Stimulated activated naive B cell treated with anti-CD40 and anti-IgM and Interleukin-4, amounts not matched to agents 10 μg/mL and 1 μg/mL and 100 μg/mL, for 72 hours (primary cell): ENCODE measurements at regions not wholly inside any gene's neighbourhood (a gene's known extent, or its start where the extent isn't known, plus 50 kb on each side); places are given as distances from the start of the nearest gene placed in this dataset.

Experiments used
- ATAC-seq, 2 donors: fragments of 150-1000 bp; cut with Tn5 transposase; replicated peaks; 2 replicates each; pipeline ENCODE4 v1.10.0; 2021; ENCODE audit warnings: moderate library complexity in 1 of 2
- DNase-seq: peaks from one replicate; pipeline ENCODE4 v3.0.0; 2021
- H3K27ac Mint-ChIP-seq: one replicate; pipeline ENCODE4 v1.8.0; 2022; ENCODE audit warnings: mild to moderate bottlenecking, mixed read lengths
- H3K27me3 Mint-ChIP-seq, 2 donors: one replicate each; pipeline ENCODE4 v1.8.0; 2022; ENCODE audit warnings: mixed read lengths in 2 of 2
- H3K36me3 Mint-ChIP-seq, 2 donors: one replicate each; pipeline ENCODE4 v1.8.0; 2022; ENCODE audit warnings: mixed read lengths in 2 of 2, mild to moderate bottlenecking in 1 of 2
- H3K4me1 Mint-ChIP-seq, 2 donors: one replicate each; pipeline ENCODE4 v1.8.0; 2022; ENCODE audit warnings: mixed read lengths in 2 of 2, mild to moderate bottlenecking in 1 of 2
- H3K4me3 Mint-ChIP-seq, 2 donors: one replicate each; pipeline ENCODE4 v1.8.0; 2022; ENCODE audit warnings: mild to moderate bottlenecking in 2 of 2, mixed read lengths in 2 of 2, moderate library complexity in 1 of 2
- H3K9me3 Mint-ChIP-seq, 2 donors: one replicate each; pipeline ENCODE4 v1.8.0; 2022; ENCODE audit warnings: mixed read lengths in 2 of 2, mild to moderate bottlenecking in 1 of 2

DNA sequence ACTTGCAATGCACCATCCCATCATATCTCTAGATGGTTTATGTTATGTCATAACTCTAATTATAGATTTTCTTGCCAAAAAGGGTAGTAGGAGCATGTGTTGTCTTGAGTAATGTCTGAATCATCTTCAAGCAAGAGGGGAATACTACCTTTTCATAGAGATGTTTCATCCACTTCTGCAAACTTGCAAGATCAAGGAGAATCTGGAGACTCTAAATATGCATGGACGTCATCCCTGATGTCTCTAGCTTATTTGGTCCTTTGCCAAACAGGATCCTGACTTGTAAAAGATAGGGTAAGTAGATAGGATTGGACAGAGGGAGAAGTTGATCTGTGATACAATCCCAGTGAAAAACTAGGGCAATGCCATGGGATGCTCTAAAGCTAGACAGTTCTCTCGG lies 246.5 kb downstream of the DMRTA1 start:
- Mint-ChIP-seq H3K9me3 (peaks cover 0 to 3% of the 10 kb centered on the region in 2 donors), H3K36me3 (no peaks in the 10 kb centered on the region), H3K4me3 (no peak overlapping the region), H3K27me3 (no peaks in the 10 kb centered on the region), H3K4me1 (no peaks in the 10 kb centered on the region), H3K27ac (no peak overlapping the region)
- ATAC-seq (no peak), DNase-seq (no peak)

GRCh38 chr9:22700171-22700570 lies 253.5 kb downstream of the DMRTA1 start:
- peaks cover 0 to 2% of the 10 kb centered on the region in 2 donors for H3K9me3 Mint-ChIP-seq
- DNase-seq (no peak), ATAC-seq (no peak)
- no peaks in the 10 kb centered on the region for H3K4me1 Mint-ChIP-seq
- H3K4me3 Mint-ChIP-seq: no peak overlapping the region
- no peaks in the 10 kb centered on the region for H3K27me3 Mint-ChIP-seq
- no peak overlapping the region for H3K27ac Mint-ChIP-seq
- H3K36me3 Mint-ChIP-seq: no peaks in the 10 kb centered on the region

DNA sequence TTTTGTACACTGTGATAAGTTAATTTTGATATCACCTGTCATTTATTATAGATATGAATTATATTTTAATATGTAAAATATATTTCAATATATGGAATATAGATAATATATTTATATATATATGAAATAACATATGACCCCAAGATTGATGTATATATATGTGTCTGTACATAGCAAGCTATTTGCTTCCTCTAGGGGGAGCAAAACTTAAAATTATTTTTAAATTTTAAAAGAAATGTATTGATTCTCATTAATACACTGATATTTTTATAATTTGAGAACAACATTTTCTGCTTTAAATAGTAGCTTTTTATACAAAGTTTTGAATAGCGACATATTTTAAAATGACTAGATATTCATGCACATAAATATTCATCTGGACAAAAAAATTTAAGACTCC lies 272.0 kb downstream of the DMRTA1 start:
- Mint-ChIP-seq H3K27ac (no peak overlapping the region), H3K4me1 (no peaks in the 10 kb centered on the region), H3K4me3 (no peak overlapping the region), H3K9me3 (peaks cover 3 to 6% of the 10 kb centered on the region in 2 donors), H3K27me3 (no peaks in the 10 kb centered on the region), H3K36me3 (no peaks in the 10 kb centered on the region)
- ATAC-seq: no peak
- DNase-seq: no peak

GRCh38 chr9:22722492-22722891 lies 275.9 kb downstream of the DMRTA1 start:
- H3K27me3 Mint-ChIP-seq: no peaks in the 10 kb centered on the region
- H3K4me3 Mint-ChIP-seq: no peak overlapping the region
- H3K9me3 Mint-ChIP-seq: peaks cover 0 to 1% of the 10 kb centered on the region in 2 donors

GRCh38 chr9:22731786-22732185 lies 285.2 kb downstream of the DMRTA1 start:
- Mint-ChIP-seq H3K27me3 (no peaks in the 10 kb centered on the region), H3K9me3 (no peaks in the 10 kb centered on the region), H3K27ac (no peak overlapping the region), H3K4me1 (no peaks in the 10 kb centered on the region), H3K4me3 (no peak overlapping the region), H3K36me3 (no peaks in the 10 kb centered on the region)
- ATAC-seq: no peak
- DNase-seq: no peak

More at GRCh38 chr9:22722492-22722891, 275.9 kb downstream of the DMRTA1 start:
- Mint-ChIP-seq H3K4me1 (no peaks in the 10 kb centered on the region), H3K27ac (no peak overlapping the region), H3K36me3 (no peaks in the 10 kb centered on the region)
- ATAC-seq (no peak), DNase-seq (no peak)

- H3K27me3 Mint-ChIP-seq: no peaks in the 10 kb centered on the region
- no peak for ATAC-seq
- no peak overlapping the region for H3K4me3 Mint-ChIP-seq
- no peak overlapping the region for H3K27ac Mint-ChIP-seq
- peaks cover 10 to 17% of the 10 kb centered on the region in 2 donors for H3K9me3 Mint-ChIP-seq
- DNase-seq: no peak
- H3K36me3 Mint-ChIP-seq: no peaks in the 10 kb centered on the region
- H3K4me1 Mint-ChIP-seq: no peaks in the 10 kb centered on the region
Observed at GRCh38 chr9:22739712-22740111, 293.1 kb downstream of the DMRTA1 start.

DNA sequence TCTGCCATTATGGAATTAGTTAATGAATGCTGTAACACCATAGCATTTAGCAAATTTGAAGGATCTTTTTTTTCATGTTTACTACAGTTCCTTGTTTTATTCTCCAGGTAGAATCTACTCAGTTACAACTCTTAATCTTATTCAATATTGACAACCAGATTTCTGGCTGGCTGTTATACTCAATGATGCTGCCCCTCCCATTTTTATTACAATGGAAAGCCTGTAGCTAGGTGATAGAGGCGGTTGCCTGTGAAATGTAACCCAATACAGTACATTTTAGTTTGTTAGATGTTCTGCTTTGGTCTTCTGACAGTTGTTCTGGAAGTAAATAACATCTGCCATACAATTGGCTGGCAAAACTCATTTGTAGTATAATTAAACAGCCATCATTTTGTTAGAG lies 294.2 kb downstream of the DMRTA1 start:
- Mint-ChIP-seq H3K4me3 (no peak overlapping the region), H3K36me3 (no peaks in the 10 kb centered on the region), H3K9me3 (peaks cover 10 to 17% of the 10 kb centered on the region in 2 donors), H3K4me1 (no peaks in the 10 kb centered on the region), H3K27me3 (no peaks in the 10 kb centered on the region), H3K27ac (no peak overlapping the region)
- DNase-seq (no peak), ATAC-seq (no peak)

DNA sequence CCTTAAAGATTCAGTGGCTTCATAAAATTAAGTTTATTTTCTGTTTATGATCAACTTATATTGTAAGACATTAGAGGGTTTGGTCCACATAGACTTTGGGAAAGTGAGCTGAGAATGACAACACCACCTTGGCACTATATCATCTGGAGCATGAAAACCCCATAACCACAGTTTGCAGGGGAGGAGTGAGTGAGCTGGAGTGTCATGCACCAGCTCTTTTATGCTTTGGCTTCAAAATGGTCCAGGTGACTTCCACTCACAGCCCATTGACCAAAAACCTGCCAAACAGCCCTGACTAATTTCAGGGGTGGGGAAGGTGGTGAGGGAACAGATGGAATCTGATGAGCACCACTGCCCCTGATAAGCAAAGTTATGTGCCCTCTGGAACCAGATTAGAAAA lies 295.8 kb downstream of the DMRTA1 start:
- peaks cover 9 to 17% of the 10 kb centered on the region in 2 donors for H3K9me3 Mint-ChIP-seq
- no peaks in the 10 kb centered on the region for H3K4me1 Mint-ChIP-seq
- H3K27me3 Mint-ChIP-seq: no peaks in the 10 kb centered on the region
- H3K4me3 Mint-ChIP-seq: no peak overlapping the region
- DNase-seq: no peak
- H3K36me3 Mint-ChIP-seq: no peaks in the 10 kb centered on the region
- H3K27ac Mint-ChIP-seq: no peak overlapping the region
- ATAC-seq: no peak

DNA sequence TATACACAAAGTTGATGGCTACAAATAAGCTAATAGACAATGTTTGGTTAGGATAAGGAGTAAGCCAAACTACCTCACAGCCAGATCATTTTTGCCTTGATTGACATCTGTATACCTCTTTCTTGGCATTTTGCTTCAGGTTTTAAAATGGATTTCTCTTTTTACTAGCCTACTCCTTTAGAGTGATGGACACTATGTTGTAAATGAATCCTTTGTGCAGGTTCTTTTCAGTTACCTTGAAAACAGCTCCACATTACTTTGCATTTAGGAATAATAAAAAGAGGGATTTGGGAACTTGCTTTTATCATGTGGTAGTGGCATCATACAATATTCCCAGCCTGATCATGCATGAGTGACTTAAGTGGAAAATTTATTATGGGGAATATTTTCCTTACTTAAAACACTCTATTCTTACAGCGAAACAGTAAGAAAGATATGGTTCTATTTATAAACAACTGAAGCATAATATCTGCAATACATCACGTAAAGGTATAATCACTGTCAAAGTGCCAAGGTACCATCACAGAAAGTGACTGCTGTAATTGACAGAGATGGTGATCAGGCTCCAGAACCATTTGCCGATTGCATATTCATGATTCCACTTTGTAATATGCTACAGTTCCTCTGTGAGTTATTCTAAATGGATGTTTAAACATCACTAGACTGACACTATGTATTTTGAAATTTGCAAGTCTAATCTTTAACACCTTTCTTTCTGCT lies 327.0 kb downstream of the DMRTA1 start:
- H3K9me3 Mint-ChIP-seq: no peaks in the 10 kb centered on the region
- H3K4me1 Mint-ChIP-seq: no peaks in the 10 kb centered on the region
- ATAC-seq: no peak
- H3K36me3 Mint-ChIP-seq: no peaks in the 10 kb centered on the region
- H3K27me3 Mint-ChIP-seq: no peaks in the 10 kb centered on the region
- no peak overlapping the region for H3K27ac Mint-ChIP-seq
- no peak for DNase-seq
- no peak overlapping the region for H3K4me3 Mint-ChIP-seq

DNA sequence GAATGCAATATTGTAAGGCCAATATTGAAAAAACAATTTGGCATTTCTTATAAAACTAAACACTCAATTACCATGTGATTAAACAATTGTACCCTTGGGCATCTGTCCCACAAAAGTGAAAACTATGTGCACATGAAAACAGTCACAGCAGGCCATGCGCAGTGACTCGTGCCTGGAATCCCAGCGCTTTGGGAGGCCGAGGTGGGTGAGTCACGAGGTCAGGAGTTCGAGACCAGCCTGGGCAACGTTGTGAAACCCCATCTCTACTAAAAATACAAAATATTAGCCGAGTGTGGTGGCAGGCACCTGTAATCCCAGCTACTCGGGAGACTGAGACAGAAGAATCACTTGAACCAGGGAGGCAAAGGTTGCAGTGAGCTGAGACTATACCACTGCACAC lies 343.7 kb downstream of the DMRTA1 start:
- Mint-ChIP-seq H3K4me1 (no peaks in the 10 kb centered on the region), H3K27me3 (no peaks in the 10 kb centered on the region), H3K27ac (no peak overlapping the region), H3K4me3 (no peak overlapping the region), H3K9me3 (peaks cover 4% of the 10 kb centered on the region in 2 donors), H3K36me3 (no peaks in the 10 kb centered on the region)
- ATAC-seq: no peak
- DNase-seq: no peak

DNA sequence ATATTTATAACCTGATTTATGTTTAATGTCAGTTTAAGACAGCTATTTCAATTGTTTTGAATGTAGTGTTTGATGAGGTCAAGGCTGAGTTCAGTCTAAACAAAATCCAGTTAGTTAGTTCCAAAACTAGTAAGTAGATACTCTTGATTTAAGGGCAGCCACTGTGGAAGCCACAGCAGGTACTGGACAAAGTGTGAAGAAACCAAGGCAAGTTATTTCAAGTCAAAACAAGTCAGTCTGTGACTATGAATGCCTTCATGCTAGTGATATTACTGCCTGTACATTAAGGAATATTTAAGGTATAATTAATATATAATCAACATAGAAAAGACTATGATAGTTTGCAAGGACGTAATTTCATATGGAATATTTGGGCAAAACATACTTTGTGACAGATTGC lies 362.3 kb downstream of the DMRTA1 start:
- no peak overlapping the region for H3K27ac Mint-ChIP-seq
- H3K4me3 Mint-ChIP-seq: no peak overlapping the region
- H3K4me1 Mint-ChIP-seq: no peaks in the 10 kb centered on the region
- DNase-seq (no peak), ATAC-seq (no peak)
- H3K27me3 Mint-ChIP-seq: no peaks in the 10 kb centered on the region
- H3K9me3 Mint-ChIP-seq: peaks cover 0 to 2% of the 10 kb centered on the region in 2 donors
- no peaks in the 10 kb centered on the region for H3K36me3 Mint-ChIP-seq

GRCh38 chr9:22809371-22809770 lies 362.7 kb downstream of the DMRTA1 start:
- no peaks in the 10 kb centered on the region for H3K4me1 Mint-ChIP-seq
- peaks cover 0 to 2% of the 10 kb centered on the region in 2 donors for H3K9me3 Mint-ChIP-seq
- no peak for DNase-seq
- no peak overlapping the region for H3K27ac Mint-ChIP-seq
- no peaks in the 10 kb centered on the region for H3K27me3 Mint-ChIP-seq
- no peak for ATAC-seq
- H3K4me3 Mint-ChIP-seq: no peak overlapping the region
- no peaks in the 10 kb centered on the region for H3K36me3 Mint-ChIP-seq

GRCh38 chr9:22813529-22813928 lies 366.9 kb downstream of the DMRTA1 start:
- no peaks in the 10 kb centered on the region for H3K9me3 Mint-ChIP-seq
- H3K27ac Mint-ChIP-seq: no peak overlapping the region
- ATAC-seq: no peak
- no peak overlapping the region for H3K4me3 Mint-ChIP-seq
- no peaks in the 10 kb centered on the region for H3K27me3 Mint-ChIP-seq
- DNase-seq: no peak
- no peaks in the 10 kb centered on the region for H3K36me3 Mint-ChIP-seq
- H3K4me1 Mint-ChIP-seq: no peaks in the 10 kb centered on the region

DNA sequence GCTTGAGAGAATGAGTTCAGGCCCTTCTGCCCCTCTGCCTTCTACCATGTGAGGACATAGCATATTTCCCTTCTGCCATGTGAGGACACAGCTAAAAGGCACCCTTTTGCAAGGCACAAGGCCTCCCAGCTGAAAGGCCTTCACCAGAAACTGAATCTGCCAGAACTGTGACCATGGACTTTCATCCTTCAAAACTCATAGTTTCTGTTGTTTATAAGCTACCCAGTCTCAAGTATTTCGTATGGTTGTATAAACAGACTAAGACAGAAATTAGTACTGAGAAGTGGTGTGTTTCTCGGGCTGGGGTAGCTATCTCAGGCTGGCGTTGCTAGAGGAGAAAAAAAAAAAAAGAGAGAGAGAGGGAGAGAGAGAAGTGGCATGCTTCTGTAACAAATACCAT lies 368.6 kb downstream of the DMRTA1 start:
- Mint-ChIP-seq H3K9me3 (no peaks in the 10 kb centered on the region), H3K4me3 (no peak overlapping the region), H3K27me3 (no peaks in the 10 kb centered on the region), H3K36me3 (no peaks in the 10 kb centered on the region), H3K27ac (no peak overlapping the region), H3K4me1 (no peaks in the 10 kb centered on the region)
- no peak for ATAC-seq
- DNase-seq: no peak

- ATAC-seq (no peak), DNase-seq (no peak)
- no peaks in the 10 kb centered on the region for H3K4me1 Mint-ChIP-seq
- H3K27ac Mint-ChIP-seq: no peak overlapping the region
- no peaks in the 10 kb centered on the region for H3K9me3 Mint-ChIP-seq
- no peak overlapping the region for H3K4me3 Mint-ChIP-seq
- H3K36me3 Mint-ChIP-seq: no peaks in the 10 kb centered on the region
- no peaks in the 10 kb centered on the region for H3K27me3 Mint-ChIP-seq
Observed at GRCh38 chr9:22817181-22817580, 370.6 kb downstream of the DMRTA1 start.

DNA sequence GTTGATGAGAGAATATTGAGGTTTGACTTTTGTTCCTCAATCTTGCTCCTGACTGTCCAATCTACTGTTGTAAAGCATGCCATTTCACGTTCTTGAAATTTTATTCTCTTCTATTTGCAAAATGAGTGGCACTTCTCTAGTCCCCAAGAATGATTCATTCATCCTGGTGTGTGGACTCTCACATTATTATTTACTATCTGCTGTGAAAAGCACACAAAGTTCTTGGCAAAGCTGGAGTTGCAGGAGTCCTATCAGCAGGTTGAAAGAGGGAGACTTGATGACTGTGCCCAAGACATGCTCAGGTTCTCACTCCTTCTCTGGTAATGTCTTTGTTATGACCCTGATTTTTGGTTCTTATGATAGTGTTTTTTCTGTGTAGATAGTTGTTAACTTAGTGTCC lies 382.6 kb downstream of the DMRTA1 start:
- H3K9me3 Mint-ChIP-seq: peaks cover 0 to 2% of the 10 kb centered on the region in 2 donors
- DNase-seq: no peak

More for the DNA sequence above, 382.6 kb downstream of the DMRTA1 start:
- Mint-ChIP-seq H3K4me3 (no peak overlapping the region), H3K4me1 (no peaks in the 10 kb centered on the region), H3K27me3 (no peaks in the 10 kb centered on the region), H3K27ac (no peak overlapping the region), H3K36me3 (no peaks in the 10 kb centered on the region)
- ATAC-seq: no peak
